A549 (cell line): ENCODE measurements at regions not wholly inside any gene's neighbourhood (a gene's known extent, or its start where the extent isn't known, plus 50 kb on each side); places are given as distances from the start of the nearest gene placed in this dataset.
A peak's percentile ranks its signal among the peaks of the same experiment; 100 is the strongest.
"Not testable (repeated sequence)": the region's sequence is repeated elsewhere in the genome, so short reads cannot be mapped to it uniquely, and the experiment has no call there.

Experiments used
- ATAC-seq, 2 experiments: fragments of 200-7000 bp in 1 of 2; fragments of >200 bp in 1 of 2; cut with Nextera tagmentation in 1 of 2; cut with Tn5 transposase in 1 of 2; 3 replicates each; pipeline versions ENCODE4 v1.8.0 to v1.9.1; 2018 to 2020; ENCODE audit warnings: mild to moderate bottlenecking in 1 of 2, moderate library complexity in 1 of 2
- CTCF ChIA-PET: fragments of 300-600 bp; sonication (Branson Sonifier 250); formaldehyde crosslinking; extraction: SDS; loops from one replicate; lab custom pipeline; 2021; ENCODE audit warnings: antibody characterized with exemption, inconsistent platforms; lab: Yijun Ruan, JAX
- POLR2A ChIA-PET: fragments of 350-600 bp; formaldehyde crosslinking; extraction: SDS; loops from one replicate; lab custom pipeline; 2021; ENCODE audit warnings: antibody characterized with exemption, inconsistent platforms; lab: Yijun Ruan, JAX
- DNase-seq, 2 experiments: peaks; one replicate each; pipeline versions ENCODE4 v3.0.0 to v3.0.0-alpha.2; 2011 to 2016; ENCODE audit warnings: low read depth in 1 of 2, low spot score in 1 of 2
- FAIRE-seq: peaks from 2 replicates; lab custom pipeline; 2011; peaks lifted over from hg19 to GRCh38; lab: Jason Lieb, UNC
- H3K27ac ChIP-seq, 2 experiments: fragments of >200 bp; sonication (Bioruptor Twin); formaldehyde crosslinking; 3 replicates each; pipeline ENCODE4 v1.5.1; 2016 to 2017
- H3K4me1 ChIP-seq: fragments of >200 bp; sonication (Bioruptor Twin); formaldehyde crosslinking; 3 replicates; pipeline ENCODE4 v1.6.1; 2016
- H3K4me2 ChIP-seq: fragments of >200 bp; sonication (Bioruptor Twin); formaldehyde crosslinking; 3 replicates; pipeline ENCODE4 v1.6.1; 2016
- H3K4me3 ChIP-seq: fragments of >200 bp; sonication (Bioruptor Twin); formaldehyde crosslinking; 3 replicates; pipeline ENCODE4 v1.5.1; 2016
- H3K9me3 ChIP-seq: fragments of >200 bp; sonication (Bioruptor Twin); formaldehyde crosslinking; 3 replicates; pipeline ENCODE4 v1.6.1; 2016
- BCL3 ChIP-seq: fragments of >200 bp; sonication (Bioruptor Twin); formaldehyde crosslinking; IDR thresholded peaks from 3 replicates; pipeline ENCODE4 v1.6.1; 2016
- CTCF ChIP-seq: fragments of >200 bp; sonication (Bioruptor Twin); formaldehyde crosslinking; IDR thresholded peaks from 3 replicates; pipeline ENCODE4 v1.5.1; 2016
- ELK1 ChIP-seq: fragments of 150-350 bp; IDR thresholded peaks from 2 replicates; pipeline ENCODE4 v1.6.1; 2014; ENCODE audit warnings: low read depth, mild to moderate bottlenecking, low read length
- FOXS1 ChIP-seq: fragments of 250-450 bp; sonication (Bioruptor Pico); IDR thresholded peaks from 2 replicates; pipeline ENCODE4 v1.5.0; 2020; ENCODE audit warnings: mild to moderate bottlenecking, moderate library complexity
- HDAC2 ChIP-seq: fragments of 200-600 bp; sonication (generic); IDR thresholded peaks from 2 replicates; pipeline ENCODE4 v1.6.1; 2016
- HEYL ChIP-seq: fragments of 250-450 bp; sonication (Bioruptor Pico); IDR thresholded peaks from 2 replicates; pipeline ENCODE4 v1.8.0; 2021; ENCODE audit warnings: mild to moderate bottlenecking, moderate library complexity
- HOXA7 ChIP-seq: fragments of 250-450 bp; sonication (Bioruptor Pico); IDR thresholded peaks from 2 replicates; pipeline ENCODE4 v1.5.0; 2020; ENCODE audit warnings: mild to moderate bottlenecking, moderate library complexity
- JUNB ChIP-seq: fragments of >200 bp; sonication (Bioruptor Twin); formaldehyde crosslinking; IDR thresholded peaks from 2 replicates; pipeline ENCODE4 v1.6.1; 2016
- MAFK ChIP-seq: fragments of 450-650 bp; IDR thresholded peaks from 2 replicates; pipeline ENCODE4 v1.6.1; 2014; ENCODE audit not compliant: partially characterized antibody
- MAZ ChIP-seq: fragments of 150-350 bp; IDR thresholded peaks from 2 replicates; pipeline ENCODE4 v1.6.1; 2014; ENCODE audit warnings: antibody characterized with exemption, low read depth, low read length, borderline replicate concordance
- MYC ChIP-seq: IDR thresholded peaks from 2 replicates; pipeline ENCODE4 v1.6.1; 2012; ENCODE audit warnings: mild to moderate bottlenecking, inconsistent platforms, low read length, improper control_type of control experiment, borderline replicate concordance
- PHF8 ChIP-seq: fragments of 200-600 bp; sonication (generic); IDR thresholded peaks from 2 replicates; pipeline ENCODE4 v1.6.1; 2016; ENCODE audit warnings: low read depth, mild to moderate bottlenecking, antibody characterized with exemption, moderate library complexity, borderline replicate concordance
- POLR2A ChIP-seq: IDR thresholded peaks from 2 replicates; pipeline ENCODE4 v1.6.1; 2012; ENCODE audit warnings: mild to moderate bottlenecking, low read length
- RCOR1 ChIP-seq: fragments of 150-350 bp; IDR thresholded peaks from 2 replicates; pipeline ENCODE4 v1.6.1; 2014; ENCODE audit warnings: antibody characterized with exemption, low read length, low read depth
- RFX5 ChIP-seq: fragments of 450-650 bp; IDR thresholded peaks from 2 replicates; pipeline ENCODE4 v1.7.1; 2014; ENCODE audit warnings: antibody characterized with exemption, mild to moderate bottlenecking, moderate library complexity
- TFCP2L1 ChIP-seq: fragments of 250-450 bp; sonication (Bioruptor Pico); IDR thresholded peaks from 2 replicates; pipeline ENCODE4 v1.5.0; 2021; ENCODE audit warnings: mild to moderate bottlenecking
- WGBS: methylation state at CpG from one replicate; pipeline ENCODE4 v1.1.6; 2017; ENCODE audit errors: missing lambda C conversion rate; 5-methylcytosine and 5-hydroxymethylcytosine counted together

GRCh38 chr6:153302133-153302532, 171.1 kb upstream of the RGS17 start:
- ChIA-PET POLR2A (no interaction called here), CTCF (interaction anchor here (1.3 kb wide), 1 partner anchor 10 kb away, joined by 5 read pairs; no protein-coding TSS in a partner anchor)
- H3K4me2 ChIP-seq: no peak overlapping the region
- FAIRE-seq (no peak), DNase-seq (no peak), ATAC-seq (no peak)
- no peaks in the 10 kb centered on the region for H3K4me1 ChIP-seq
- no peak for TF ChIP-seq ELK1
- no peak for TF ChIP-seq FOXS1 (CRISPR knock-in tag)
- no peak overlapping the region for H3K27ac ChIP-seq
- WGBS: 70% methylated on average over 7 of the region's 8 CpGs
- H3K9me3 ChIP-seq: no peaks in the 10 kb centered on the region
- H3K4me3 ChIP-seq: no peak overlapping the region

- H3K4me2 ChIP-seq: no peak overlapping the region
- H3K4me1 ChIP-seq: no peaks in the 10 kb centered on the region
- no peak overlapping the region for H3K27ac ChIP-seq
- ChIA-PET POLR2A (no interaction called here), CTCF (interaction anchor here (1.3 kb wide), 1 partner anchor 11 kb away, joined by 5 read pairs; no protein-coding TSS in a partner anchor)
- ATAC-seq (peak in 1 of 2 experiments; percentile 48; a peak in 2 of 6 replicates), FAIRE-seq (no peak), DNase-seq (no peak)
- no peaks in the 10 kb centered on the region for H3K9me3 ChIP-seq
- H3K4me3 ChIP-seq: no peak overlapping the region
- TF ChIP-seq HDAC2 (no peak), RCOR1 (no peak), JUNB (no peak), RFX5 (no peak), TFCP2L1 (CRISPR knock-in tag) (no peak), CTCF (no peak), MAZ (no peak)
- 55% methylated on average over 6 of the region's 6 CpGs for WGBS
Observed at GRCh38 chr6:153301602-153302001, 170.5 kb upstream of the RGS17 start.

- DNase-seq, POLR2A ChIA-PET, ATAC-seq, H3K4me2 ChIP-seq, H3K27ac ChIP-seq, H3K4me1 ChIP-seq, H3K9me3 ChIP-seq, H3K4me3 ChIP-seq, FAIRE-seq, CTCF ChIA-PET: not testable (repeated sequence)
- WGBS: 60% methylated on average over 8 of the region's 14 CpGs
Observed at GRCh38 chr6:153282456-153282855, 151.4 kb upstream of the RGS17 start.

- POLR2A ChIA-PET: no interaction called here
- WGBS: 16% methylated on average over 3 of the region's 3 CpGs
- FAIRE-seq: no peak
Observed at GRCh38 chr6:153275997-153276396, 144.9 kb upstream of the RGS17 start.

More at GRCh38 chr6:153275997-153276396, 144.9 kb upstream of the RGS17 start:
- DNase-seq (no peak), ATAC-seq (no peak)
- H3K4me2 ChIP-seq: no peak overlapping the region
- H3K27ac ChIP-seq: no peak overlapping the region
- no peak overlapping the region for H3K4me3 ChIP-seq
- H3K4me1 ChIP-seq: no peaks in the 10 kb centered on the region
- CTCF ChIA-PET: no interaction called here
- no peaks in the 10 kb centered on the region for H3K9me3 ChIP-seq
- no peak for TF ChIP-seq HOXA7 (CRISPR knock-in tag)
- no peak for TF ChIP-seq ELK1
- no peak for TF ChIP-seq POLR2A
- no peak for TF ChIP-seq TFCP2L1 (CRISPR knock-in tag)
- no peak for TF ChIP-seq HEYL (CRISPR knock-in tag)
- no peak for TF ChIP-seq MAFK
- no peak for TF ChIP-seq MYC
- no peak for TF ChIP-seq BCL3
- no peak for TF ChIP-seq PHF8
- TF ChIP-seq, all 56 proteins: peak for 0
